GM12878 (cell line): ENCODE measurements at regions not wholly inside any gene's neighbourhood (a gene's known extent, or its start where the extent isn't known, plus 50 kb on each side); places are given as distances from the start of the nearest gene placed in this dataset.

Experiments
- ATAC-seq: fragments of 200-7000 bp; cut with Tn5 transposase; 3 replicates; pipeline ENCODE4 v1.9.1; 2020; ENCODE audit warnings: mild to moderate bottlenecking, moderate library complexity
- BruUV-seq: library from RNA; stranded (reverse); fragments of 400-500 nt; replicated peaks from 2 replicates; lab custom pipeline; 2021; lab: Mats Ljungman, UMichigan
- CTCF ChIA-PET: fragments of 300-600 bp; sonication (Branson Sonifier 250); formaldehyde crosslinking; extraction: SDS; loops from one replicate; lab custom pipeline; 2021; ENCODE audit warnings: inconsistent platforms; lab: Yijun Ruan, JAX
- POLR2A ChIA-PET: fragments of 350-600 bp; formaldehyde crosslinking; extraction: SDS; loops from one replicate; lab custom pipeline; 2021; ENCODE audit warnings: inconsistent platforms; lab: Charles Lee
- RAD21 ChIA-PET: fragments of 300-600 bp; sonication (Branson Sonifier 250); formaldehyde crosslinking; loops from one replicate; lab custom pipeline; 2023; ENCODE audit warnings: antibody characterized with exemption; ENCODE audit not compliant: unreplicated experiment; lab: Charles Lee
- SMC1A ChIA-PET: fragments of 300-600 bp; sonication (Branson Sonifier 250); formaldehyde crosslinking; loops from one replicate; lab custom pipeline; 2023; ENCODE audit not compliant: unreplicated experiment, uncharacterized antibody; lab: Charles Lee
- DNase-seq: peaks from one replicate; pipeline ENCODE4 v3.0.0-alpha.2; 2011; ENCODE audit warnings: low read depth, low spot score
- FAIRE-seq: peaks from 3 replicates; lab custom pipeline; 2011; peaks lifted over from hg19 to GRCh38; lab: Jason Lieb, UNC
- H2AFZ ChIP-seq: 2 replicates; pipeline ENCODE4 v1.6.0; 2011; ENCODE audit warnings: low read depth, low read length, control low read depth; ENCODE audit not compliant: control insufficient read depth
- H3K27ac ChIP-seq: 2 replicates; pipeline ENCODE4 v1.5.1; 2011; ENCODE audit warnings: control low read depth; ENCODE audit not compliant: control insufficient read depth, insufficient read depth
- H3K27me3 ChIP-seq, 2 experiments: replicated peaks in 1 of 2; 2 replicates each; pipeline versions ENCODE4 v1.6.0 to v1.6.1; 2011; ENCODE audit warnings: low read length in 1 of 2; ENCODE audit not compliant: control insufficient read depth in 2 of 2, insufficient read depth in 2 of 2
- H3K36me3 ChIP-seq, 2 experiments: 2 replicates each; pipeline ENCODE4 v1.5.1; 2011; ENCODE audit warnings: low read length in 1 of 2; ENCODE audit not compliant: control insufficient read depth in 2 of 2, insufficient read depth in 2 of 2
- H3K4me1 ChIP-seq: 2 replicates; pipeline ENCODE4 v1.6.1; 2011; ENCODE audit warnings: mild to moderate bottlenecking, low read length, moderate library complexity, mixed read lengths; ENCODE audit not compliant: control insufficient read depth, insufficient read depth
- H3K4me2 ChIP-seq: 2 replicates; pipeline ENCODE4 v1.6.0; 2011; ENCODE audit warnings: control low read depth; ENCODE audit not compliant: control insufficient read depth, insufficient read depth
- H3K4me3 ChIP-seq: fragments of 200-600 bp; sonication (generic); 2 replicates; pipeline ENCODE4 v1.5.1; 2016
- H3K79me2 ChIP-seq: 2 replicates; pipeline ENCODE4 v1.6.0; 2011; ENCODE audit warnings: low read length; ENCODE audit not compliant: control insufficient read depth, insufficient read depth
- H3K9ac ChIP-seq: 2 replicates; pipeline ENCODE4 v1.8.0; 2011; ENCODE audit warnings: low read length, control low read depth, mixed read lengths; ENCODE audit not compliant: control insufficient read depth, insufficient read depth
- H3K9me3 ChIP-seq: replicated peaks from 3 replicates; pipeline ENCODE4 v1.5.1; 2011; ENCODE audit warnings: mild to moderate bottlenecking, low read length; ENCODE audit not compliant: control insufficient read depth, insufficient read depth
- H4K20me1 ChIP-seq: 2 replicates; pipeline ENCODE4 v1.6.0; 2011; ENCODE audit not compliant: control insufficient read depth, insufficient read depth
- CHD2 ChIP-seq: IDR thresholded peaks from 2 replicates; pipeline ENCODE4 v1.6.1; 2011; ENCODE audit warnings: low read depth, low read length, improper control_type of control experiment, borderline replicate concordance
- CREB1 ChIP-seq: IDR thresholded peaks from 2 replicates; pipeline ENCODE4 v1.6.1; 2012; ENCODE audit warnings: low read depth, mild to moderate bottlenecking, inconsistent platforms
- EGR1 ChIP-seq, 2 experiments: IDR thresholded peaks; 1 replicate in 1 of 2; 2 replicates in 1 of 2; pipeline ENCODE4 v1.6.1; 2011 to 2012; ENCODE audit warnings: low read depth in 2 of 2, low read length in 2 of 2, borderline replicate concordance in 1 of 2, mild to moderate bottlenecking in 1 of 2, moderate library complexity in 1 of 2
- EP300 ChIP-seq, 2 experiments: fragments of 150-350 bp in 1 of 2; IDR thresholded peaks; 2 replicates each; pipeline ENCODE4 v1.6.1; 2011 to 2012; ENCODE audit warnings: low read depth in 2 of 2, low read length in 2 of 2, borderline replicate concordance in 1 of 2, improper control_type of control experiment in 1 of 2, inconsistent platforms in 1 of 2; ENCODE audit not compliant: control insufficient read depth in 1 of 2
- JUNB ChIP-seq: IDR thresholded peaks from 2 replicates; pipeline ENCODE4 v1.6.1; 2016; ENCODE audit warnings: antibody characterized with exemption, mild to moderate bottlenecking
- MTA3 ChIP-seq: IDR thresholded peaks from 2 replicates; pipeline ENCODE4 v1.6.1; 2012; ENCODE audit warnings: low read length, inconsistent platforms, borderline replicate concordance
- NFIC ChIP-seq: IDR thresholded peaks from 2 replicates; pipeline ENCODE4 v1.6.1; 2012; ENCODE audit warnings: low read depth, mild to moderate bottlenecking, inconsistent platforms, low read length, moderate library complexity
- RB1 ChIP-seq: fragments of 450-650 bp; formaldehyde crosslinking; IDR thresholded peaks from 2 replicates; pipeline ENCODE4 v1.6.1; 2017; ENCODE audit warnings: mild to moderate bottlenecking, borderline replicate concordance
- SREBF2 ChIP-seq: IDR thresholded peaks from 2 replicates; pipeline ENCODE4 v1.6.1; 2012; ENCODE audit warnings: mild to moderate bottlenecking, low read length
- TARDBP ChIP-seq: IDR thresholded peaks from 2 replicates; pipeline ENCODE4 v1.6.1; 2016; ENCODE audit warnings: borderline replicate concordance
- in situ Hi-C: fragments of 300-500 bp; cut with MboI; formaldehyde crosslinking; loops from 9 replicates; pipeline ENCODE4 v1.14.3; 2018; ENCODE audit warnings: mixed read lengths
- intact Hi-C: fragments of 100-400 bp; cut with micrococcal nuclease; formaldehyde crosslinking; loops from one replicate; pipeline ENCODE4 v1.14.2; 2022; ENCODE audit not compliant: unreplicated experiment
- TF ChIP-seq, protein P1 (sequence below): fragments of 450-650 bp; IDR thresholded peaks from 2 replicates; pipeline ENCODE4 v1.6.1; 2016; ENCODE audit warnings: mild to moderate bottlenecking
- TF ChIP-seq, protein P2 (sequence below): fragments of 450-650 bp; IDR thresholded peaks from 2 replicates; pipeline ENCODE4 v1.6.1; 2017; ENCODE audit warnings: mild to moderate bottlenecking, moderate library complexity
- TF ChIP-seq, protein P3 (sequence below): fragments of 450-650 bp; IDR thresholded peaks from 2 replicates; pipeline ENCODE4 v1.6.1; 2017; ENCODE audit warnings: mild to moderate bottlenecking, low read depth, inconsistent platforms; ENCODE audit not compliant: poor library complexity, severe bottlenecking
- TF ChIP-seq, protein P4 (sequence below): IDR thresholded peaks from 2 replicates; pipeline ENCODE4 v1.6.1; 2011; ENCODE audit warnings: borderline replicate concordance, low read depth, mild to moderate bottlenecking, moderate library complexity, low read length; ENCODE audit not compliant: insufficient read depth, poor library complexity, severe bottlenecking

DNA sequence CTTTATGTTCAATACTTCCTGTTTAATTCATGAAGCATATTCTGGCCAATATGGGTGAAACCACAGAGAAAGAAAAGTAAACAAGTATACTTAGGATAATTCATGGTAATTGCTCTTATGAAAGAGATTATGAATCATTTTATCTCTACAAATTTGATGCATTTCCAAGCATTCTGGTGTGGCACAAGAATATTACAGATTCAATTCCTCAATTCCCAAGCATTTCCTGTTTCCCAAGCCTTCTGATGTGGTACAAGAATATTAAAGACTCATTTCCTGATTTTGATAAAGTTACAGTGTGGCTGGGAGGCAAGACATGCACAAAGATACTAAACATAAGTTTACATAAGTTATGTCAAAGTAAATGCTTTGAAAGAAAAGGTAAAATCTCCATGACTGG, 126.1 kb upstream of the NUDT7 start:
- intact Hi-C loops (no loop called here), in situ Hi-C loops (no loop called here)
- POLR2A ChIA-PET = no interaction called here
- Histone ChIP-seq H3K9ac (no peak overlapping the region), H3K27me3 (no peaks in the 10 kb centered on the region), H3K4me3 (no peak overlapping the region), H2AFZ (no peak overlapping the region), H3K4me2 (no peak overlapping the region), H4K20me1 (no peaks in the 10 kb centered on the region), H3K27ac (no peak overlapping the region), H3K36me3 (no peaks in the 10 kb centered on the region), H3K9me3 (no peaks in the 10 kb centered on the region), H3K79me2 (no peaks in the 10 kb centered on the region), H3K4me1 (no peaks in the 10 kb centered on the region)
- no peak for ATAC-seq
- no TSS peak for BruUV-seq
- RAD21 ChIA-PET = no interaction called here
- CTCF ChIA-PET = no interaction called here
- no peak for DNase-seq
- FAIRE-seq = no peak
- SMC1A ChIA-PET = interaction anchor here (0.8 kb wide), 1 partner anchor 11 kb away, joined by 5 read pairs; no protein-coding TSS in a partner anchor
- TF ChIP-seq, protein P1, sequence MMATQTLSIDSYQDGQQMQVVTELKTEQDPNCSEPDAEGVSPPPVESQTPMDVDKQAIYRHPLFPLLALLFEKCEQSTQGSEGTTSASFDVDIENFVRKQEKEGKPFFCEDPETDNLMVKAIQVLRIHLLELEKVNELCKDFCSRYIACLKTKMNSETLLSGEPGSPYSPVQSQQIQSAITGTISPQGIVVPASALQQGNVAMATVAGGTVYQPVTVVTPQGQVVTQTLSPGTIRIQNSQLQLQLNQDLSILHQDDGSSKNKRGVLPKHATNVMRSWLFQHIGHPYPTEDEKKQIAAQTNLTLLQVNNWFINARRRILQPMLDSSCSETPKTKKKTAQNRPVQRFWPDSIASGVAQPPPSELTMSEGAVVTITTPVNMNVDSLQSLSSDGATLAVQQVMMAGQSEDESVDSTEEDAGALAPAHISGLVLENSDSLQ = no peak
- TF ChIP-seq, protein P2, sequence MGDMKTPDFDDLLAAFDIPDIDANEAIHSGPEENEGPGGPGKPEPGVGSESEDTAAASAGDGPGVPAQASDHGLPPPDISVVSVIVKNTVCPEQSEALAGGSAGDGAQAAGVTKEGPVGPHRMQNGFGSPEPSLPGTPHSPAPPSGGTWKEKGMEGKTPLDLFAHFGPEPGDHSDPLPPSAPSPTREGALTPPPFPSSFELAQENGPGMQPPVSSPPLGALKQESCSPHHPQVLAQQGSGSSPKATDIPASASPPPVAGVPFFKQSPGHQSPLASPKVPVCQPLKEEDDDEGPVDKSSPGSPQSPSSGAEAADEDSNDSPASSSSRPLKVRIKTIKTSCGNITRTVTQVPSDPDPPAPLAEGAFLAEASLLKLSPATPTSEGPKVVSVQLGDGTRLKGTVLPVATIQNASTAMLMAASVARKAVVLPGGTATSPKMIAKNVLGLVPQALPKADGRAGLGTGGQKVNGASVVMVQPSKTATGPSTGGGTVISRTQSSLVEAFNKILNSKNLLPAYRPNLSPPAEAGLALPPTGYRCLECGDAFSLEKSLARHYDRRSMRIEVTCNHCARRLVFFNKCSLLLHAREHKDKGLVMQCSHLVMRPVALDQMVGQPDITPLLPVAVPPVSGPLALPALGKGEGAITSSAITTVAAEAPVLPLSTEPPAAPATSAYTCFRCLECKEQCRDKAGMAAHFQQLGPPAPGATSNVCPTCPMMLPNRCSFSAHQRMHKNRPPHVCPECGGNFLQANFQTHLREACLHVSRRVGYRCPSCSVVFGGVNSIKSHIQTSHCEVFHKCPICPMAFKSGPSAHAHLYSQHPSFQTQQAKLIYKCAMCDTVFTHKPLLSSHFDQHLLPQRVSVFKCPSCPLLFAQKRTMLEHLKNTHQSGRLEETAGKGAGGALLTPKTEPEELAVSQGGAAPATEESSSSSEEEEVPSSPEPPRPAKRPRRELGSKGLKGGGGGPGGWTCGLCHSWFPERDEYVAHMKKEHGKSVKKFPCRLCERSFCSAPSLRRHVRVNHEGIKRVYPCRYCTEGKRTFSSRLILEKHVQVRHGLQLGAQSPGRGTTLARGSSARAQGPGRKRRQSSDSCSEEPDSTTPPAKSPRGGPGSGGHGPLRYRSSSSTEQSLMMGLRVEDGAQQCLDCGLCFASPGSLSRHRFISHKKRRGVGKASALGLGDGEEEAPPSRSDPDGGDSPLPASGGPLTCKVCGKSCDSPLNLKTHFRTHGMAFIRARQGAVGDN = no peak
- no peak for TF ChIP-seq MTA3
- no peak for TF ChIP-seq EGR1 (IDR thresholded peaks at IDR 0.05; ENCODE audit: borderline replicate concordance in 1 of 2, low read depth in 2 of 2, low read length in 2 of 2)
- no peak for TF ChIP-seq JUNB
- TF ChIP-seq EP300 (IDR thresholded peaks at IDR 0.05; ENCODE audit: borderline replicate concordance in 1 of 2, control insufficient read depth in 1 of 2, low read depth in 2 of 2, low read length in 2 of 2) = no peak
- TF ChIP-seq TARDBP = no peak
- TF ChIP-seq, protein P3, sequence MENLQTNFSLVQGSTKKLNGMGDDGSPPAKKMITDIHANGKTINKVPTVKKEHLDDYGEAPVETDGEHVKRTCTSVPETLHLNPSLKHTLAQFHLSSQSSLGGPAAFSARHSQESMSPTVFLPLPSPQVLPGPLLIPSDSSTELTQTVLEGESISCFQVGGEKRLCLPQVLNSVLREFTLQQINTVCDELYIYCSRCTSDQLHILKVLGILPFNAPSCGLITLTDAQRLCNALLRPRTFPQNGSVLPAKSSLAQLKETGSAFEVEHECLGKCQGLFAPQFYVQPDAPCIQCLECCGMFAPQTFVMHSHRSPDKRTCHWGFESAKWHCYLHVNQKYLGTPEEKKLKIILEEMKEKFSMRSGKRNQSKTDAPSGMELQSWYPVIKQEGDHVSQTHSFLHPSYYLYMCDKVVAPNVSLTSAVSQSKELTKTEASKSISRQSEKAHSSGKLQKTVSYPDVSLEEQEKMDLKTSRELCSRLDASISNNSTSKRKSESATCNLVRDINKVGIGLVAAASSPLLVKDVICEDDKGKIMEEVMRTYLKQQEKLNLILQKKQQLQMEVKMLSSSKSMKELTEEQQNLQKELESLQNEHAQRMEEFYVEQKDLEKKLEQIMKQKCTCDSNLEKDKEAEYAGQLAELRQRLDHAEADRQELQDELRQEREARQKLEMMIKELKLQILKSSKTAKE = no peak
- no peak for TF ChIP-seq SREBF2
- TF ChIP-seq NFIC = no peak
- TF ChIP-seq CREB1 = no peak
- TF ChIP-seq RB1 = no peak
- TF ChIP-seq, protein P4, sequence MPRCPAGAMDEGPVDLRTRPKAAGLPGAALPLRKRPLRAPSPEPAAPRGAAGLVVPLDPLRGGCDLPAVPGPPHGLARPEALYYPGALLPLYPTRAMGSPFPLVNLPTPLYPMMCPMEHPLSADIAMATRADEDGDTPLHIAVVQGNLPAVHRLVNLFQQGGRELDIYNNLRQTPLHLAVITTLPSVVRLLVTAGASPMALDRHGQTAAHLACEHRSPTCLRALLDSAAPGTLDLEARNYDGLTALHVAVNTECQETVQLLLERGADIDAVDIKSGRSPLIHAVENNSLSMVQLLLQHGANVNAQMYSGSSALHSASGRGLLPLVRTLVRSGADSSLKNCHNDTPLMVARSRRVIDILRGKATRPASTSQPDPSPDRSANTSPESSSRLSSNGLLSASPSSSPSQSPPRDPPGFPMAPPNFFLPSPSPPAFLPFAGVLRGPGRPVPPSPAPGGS = no peak
- no peak for TF ChIP-seq CHD2
